WI38 (cell line): ENCODE measurements at regions not wholly inside any gene's neighbourhood (a gene's known extent, or its start where the extent isn't known, plus 50 kb on each side); places are given as distances from the start of the nearest gene placed in this dataset.
"Not testable (repeated sequence)": the region's sequence is repeated elsewhere in the genome, so short reads cannot be mapped to it uniquely, and the experiment has no call there.

Experiments used
- H3K4me3 ChIP-seq: 2 replicates; pipeline ENCODE4 v1.5.1; 2011; ENCODE audit warnings: low read depth, mild to moderate bottlenecking, control low read depth, low read length
- TF ChIP-seq, protein P1 (sequence below): IDR thresholded peaks from 2 replicates; pipeline ENCODE4 v1.5.1; 2012; ENCODE audit warnings: low read depth, mild to moderate bottlenecking, control low read depth, low read length

DNA sequence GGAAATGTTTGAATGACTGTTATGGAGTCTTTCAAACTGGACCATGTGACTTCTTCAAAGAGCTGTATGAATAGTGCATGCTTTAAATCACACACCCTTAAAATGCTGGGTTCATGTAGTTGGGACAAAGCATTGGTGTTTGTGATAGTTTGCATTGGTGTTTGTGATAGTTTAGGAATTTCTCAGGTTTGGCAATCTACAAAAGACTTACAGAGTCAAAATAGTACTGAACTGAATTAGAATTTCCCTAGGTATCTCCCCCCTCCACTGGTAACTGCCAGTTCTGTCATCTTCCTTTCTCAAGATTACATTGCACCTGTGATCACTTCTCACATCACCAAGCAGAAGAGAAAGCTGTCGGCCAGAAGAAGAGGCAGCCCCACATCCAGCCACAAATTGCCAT, 261.1 kb downstream of the GATA3 start:
- H3K4me3 ChIP-seq: no peak overlapping the region
- TF ChIP-seq, protein P1, sequence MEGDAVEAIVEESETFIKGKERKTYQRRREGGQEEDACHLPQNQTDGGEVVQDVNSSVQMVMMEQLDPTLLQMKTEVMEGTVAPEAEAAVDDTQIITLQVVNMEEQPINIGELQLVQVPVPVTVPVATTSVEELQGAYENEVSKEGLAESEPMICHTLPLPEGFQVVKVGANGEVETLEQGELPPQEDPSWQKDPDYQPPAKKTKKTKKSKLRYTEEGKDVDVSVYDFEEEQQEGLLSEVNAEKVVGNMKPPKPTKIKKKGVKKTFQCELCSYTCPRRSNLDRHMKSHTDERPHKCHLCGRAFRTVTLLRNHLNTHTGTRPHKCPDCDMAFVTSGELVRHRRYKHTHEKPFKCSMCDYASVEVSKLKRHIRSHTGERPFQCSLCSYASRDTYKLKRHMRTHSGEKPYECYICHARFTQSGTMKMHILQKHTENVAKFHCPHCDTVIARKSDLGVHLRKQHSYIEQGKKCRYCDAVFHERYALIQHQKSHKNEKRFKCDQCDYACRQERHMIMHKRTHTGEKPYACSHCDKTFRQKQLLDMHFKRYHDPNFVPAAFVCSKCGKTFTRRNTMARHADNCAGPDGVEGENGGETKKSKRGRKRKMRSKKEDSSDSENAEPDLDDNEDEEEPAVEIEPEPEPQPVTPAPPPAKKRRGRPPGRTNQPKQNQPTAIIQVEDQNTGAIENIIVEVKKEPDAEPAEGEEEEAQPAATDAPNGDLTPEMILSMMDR: no peak

DNA sequence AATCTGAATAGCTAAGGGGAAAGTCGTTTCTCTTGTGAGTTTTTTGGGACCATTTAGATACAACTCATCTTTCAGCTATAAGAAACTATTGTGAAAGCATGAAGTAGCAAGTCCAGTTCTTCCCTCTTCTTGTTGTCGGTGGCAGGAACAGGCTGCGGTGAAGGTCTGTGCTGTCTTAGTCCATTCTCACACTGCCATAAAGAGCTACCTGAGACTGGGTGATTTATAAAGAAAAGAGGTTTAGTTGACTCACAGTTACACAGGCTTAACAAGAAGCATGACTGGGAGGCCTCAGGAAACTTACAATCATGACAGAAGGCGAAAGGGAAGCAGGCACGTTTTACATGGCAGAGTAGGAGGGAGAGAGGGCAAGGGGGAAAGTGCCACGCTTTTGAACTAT, 261.8 kb downstream of the GATA3 start:
- no peak overlapping the region for H3K4me3 ChIP-seq
- TF ChIP-seq, protein P1: no peak

DNA sequence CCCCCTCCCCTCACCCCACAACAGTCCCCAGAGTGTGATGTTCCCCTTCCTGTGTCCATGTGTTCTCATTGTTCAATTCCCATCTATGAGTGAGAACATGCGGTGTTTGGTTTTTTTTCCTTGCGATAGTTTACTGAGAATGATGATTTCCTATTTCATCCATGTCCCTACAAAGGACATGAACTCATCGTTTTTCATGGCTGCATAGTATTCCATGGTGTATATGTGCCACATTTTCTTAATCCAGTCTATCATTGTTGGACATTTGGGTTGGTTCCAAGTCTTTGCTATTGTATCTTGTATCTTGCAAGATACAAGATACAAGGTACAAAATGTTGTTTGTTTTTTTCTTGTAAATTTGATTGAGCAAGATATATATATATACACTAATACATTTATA, 263.9 kb downstream of the GATA3 start:
- not testable (repeated sequence) for H3K4me3 ChIP-seq

DNA sequence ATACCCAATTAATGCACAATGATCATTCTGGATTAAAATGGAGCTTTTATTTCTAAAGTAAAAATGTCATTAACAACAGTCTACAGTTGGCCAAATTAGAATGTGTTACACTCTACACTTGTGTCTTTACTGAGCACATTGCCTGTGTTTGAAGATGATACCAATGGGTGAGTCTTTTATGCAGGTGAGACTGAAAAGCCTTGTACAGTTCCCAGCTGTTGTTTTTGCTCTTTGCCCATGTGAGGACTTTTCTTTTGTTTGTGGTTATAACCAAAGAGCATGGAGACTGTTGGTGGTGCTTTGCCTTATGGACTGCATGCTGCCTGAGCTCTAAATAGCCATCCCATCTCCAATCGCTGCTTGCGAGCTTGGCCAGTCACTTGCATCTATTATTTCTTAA, 264.5 kb downstream of the GATA3 start:
- TF ChIP-seq, protein P1: no peak
- no peak overlapping the region for H3K4me3 ChIP-seq

DNA sequence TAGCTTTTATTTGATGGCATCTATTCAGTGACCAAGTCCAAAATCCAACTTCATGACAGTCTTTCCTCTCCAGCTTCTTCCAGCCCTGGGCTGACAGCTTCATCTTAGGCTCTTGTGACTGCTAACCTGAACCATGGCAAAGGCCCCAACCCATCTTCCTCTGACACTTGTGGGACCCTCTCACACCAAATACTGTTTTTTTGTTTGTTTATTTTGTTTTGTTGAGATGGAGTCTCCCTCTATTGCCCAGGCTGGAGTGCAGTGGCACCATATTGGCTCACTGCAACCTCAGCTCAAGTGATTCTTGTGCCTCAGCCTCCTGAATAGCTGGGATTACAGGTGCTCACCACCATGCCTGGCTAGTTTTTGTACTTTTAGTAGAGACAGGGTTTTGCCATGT, 265.2 kb downstream of the GATA3 start:
- H3K4me3 ChIP-seq: no peak overlapping the region
- TF ChIP-seq, protein P1: no peak

DNA sequence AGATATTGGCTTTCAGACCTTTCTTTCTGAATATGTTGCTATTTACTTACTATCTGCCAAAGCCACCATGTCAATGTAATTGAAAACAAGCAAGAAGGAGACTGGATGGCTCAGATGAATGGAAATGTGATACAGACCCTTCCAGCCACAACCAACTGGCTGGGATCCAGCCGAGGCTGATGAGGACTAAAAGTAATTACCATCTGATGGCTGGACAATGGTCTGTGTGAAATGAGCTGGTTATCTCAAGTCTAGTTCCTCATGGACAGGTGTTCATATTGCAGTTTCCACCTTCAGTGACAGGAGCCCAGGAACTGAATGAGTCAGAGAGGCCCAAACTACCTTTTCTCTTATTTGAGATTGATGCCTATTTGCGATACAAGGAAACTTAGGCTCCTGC, 267.5 kb downstream of the GATA3 start:
- TF ChIP-seq, protein P1: no peak
- no peak overlapping the region for H3K4me3 ChIP-seq

DNA sequence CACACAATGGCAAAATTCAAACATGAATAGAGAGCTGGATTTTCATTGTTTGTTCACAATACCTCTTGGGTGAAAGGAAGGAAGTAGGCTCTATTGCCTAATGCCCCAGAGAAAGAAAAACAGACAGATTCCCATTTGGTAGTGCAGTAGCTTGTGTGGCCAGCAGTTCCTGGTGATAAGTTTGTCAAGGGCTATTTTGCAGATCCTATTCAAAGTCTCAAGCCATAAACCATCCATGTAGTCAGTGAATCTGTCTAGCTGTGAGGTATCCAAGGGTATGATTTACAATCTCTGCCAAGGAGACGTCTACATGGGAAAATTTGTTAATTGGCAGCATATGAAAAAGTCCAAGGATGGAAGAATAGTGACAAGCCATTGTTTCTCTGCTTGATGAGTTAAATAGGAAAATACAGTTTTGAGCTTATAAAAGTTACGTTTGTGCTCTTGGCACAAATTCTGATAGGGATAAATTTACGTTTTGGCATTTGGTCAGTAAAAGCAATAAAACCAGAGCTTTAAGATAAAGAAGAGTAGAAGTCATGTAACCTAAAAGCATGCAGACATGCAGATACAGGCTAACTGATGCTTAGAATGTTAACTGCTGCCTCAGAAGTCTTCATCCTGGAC, 269.1 kb downstream of the GATA3 start:
- TF ChIP-seq, protein P1: no peak
- H3K4me3 ChIP-seq: no peak overlapping the region
